WTC11 (cell line): ENCODE measurements at regions not wholly inside any gene's neighbourhood (a gene's known extent, or its start where the extent isn't known, plus 50 kb on each side); places are given as distances from the start of the nearest gene placed in this dataset.

Source experiments
- ATAC-seq: fragments of 200-7000 bp; cut with Tn5 transposase; 2 replicates; pipeline ENCODE4 v1.10.0; 2021; ENCODE audit warnings: mild to moderate bottlenecking, moderate library complexity
- CTCF ChIA-PET: fragments of 300-600 bp; sonication (Branson Sonifier 250); formaldehyde crosslinking; loops from one replicate; lab custom pipeline; 2021; ENCODE audit warnings: antibody characterized with exemption; lab: Charles Lee
- POLR2A ChIA-PET: fragments of 350-600 bp; sonication (Branson Sonifier 250); formaldehyde crosslinking; loops from one replicate; lab custom pipeline; 2021; ENCODE audit warnings: antibody characterized with exemption; lab: Charles Lee
- DNase-seq: peaks from one replicate; pipeline ENCODE4 v3.0.0; 2021; ENCODE audit warnings: low spot score
- H3K27ac Mint-ChIP-seq: 2 replicates; pipeline ENCODE4 v1.8.0; 2021; ENCODE audit warnings: mixed read lengths
- H3K27me3 Mint-ChIP-seq: 2 replicates; pipeline ENCODE4 v1.8.0; 2021; ENCODE audit warnings: low read depth, mild to moderate bottlenecking, moderate library complexity, mixed read lengths
- H3K36me3 Mint-ChIP-seq: 2 replicates; pipeline ENCODE4 v1.8.0; 2021; ENCODE audit warnings: mixed read lengths
- H3K4me1 Mint-ChIP-seq: 2 replicates; pipeline ENCODE4 v1.8.0; 2022; ENCODE audit warnings: mixed read lengths
- H3K4me3 Mint-ChIP-seq: 2 replicates; pipeline ENCODE4 v1.8.0; 2021; ENCODE audit warnings: mild to moderate bottlenecking, moderate library complexity, mixed read lengths
- H3K9me3 Mint-ChIP-seq: 2 replicates; pipeline ENCODE4 v1.8.0; 2021; ENCODE audit warnings: mixed read lengths
- ARID4B ChIP-seq: sonication (generic); formaldehyde crosslinking; IDR thresholded peaks from 2 replicates; pipeline ENCODE4 v1.8.0; 2023; ENCODE audit warnings: missing genetic modification reagents, mild to moderate bottlenecking, borderline replicate concordance
- ATF6 ChIP-seq: sonication (generic); formaldehyde crosslinking; IDR thresholded peaks from 2 replicates; pipeline ENCODE4 v1.8.1; 2023; ENCODE audit warnings: mild to moderate bottlenecking, missing genetic modification reagents
- CREB1 ChIP-seq: sonication (generic); formaldehyde crosslinking; IDR thresholded peaks from 2 replicates; pipeline ENCODE4 v1.8.0; 2023; ENCODE audit warnings: mild to moderate bottlenecking, missing genetic modification reagents
- CREM ChIP-seq: sonication (generic); formaldehyde crosslinking; IDR thresholded peaks from 2 replicates; pipeline ENCODE4 v1.8.1; 2022; ENCODE audit warnings: mild to moderate bottlenecking, missing genetic modification reagents, moderate library complexity
- E2F1 ChIP-seq: sonication (generic); formaldehyde crosslinking; IDR thresholded peaks from 2 replicates; pipeline ENCODE4 v1.8.0; 2022; ENCODE audit warnings: mild to moderate bottlenecking, missing genetic modification reagents
- EMX1 ChIP-seq: fragments of 250-450 bp; sonication (Bioruptor Pico); IDR thresholded peaks from 2 replicates; pipeline ENCODE4 v1.8.0; 2021; ENCODE audit warnings: mild to moderate bottlenecking
- ESRRA ChIP-seq: sonication (generic); formaldehyde crosslinking; IDR thresholded peaks from 2 replicates; pipeline ENCODE4 v1.8.1; 2022; ENCODE audit warnings: mild to moderate bottlenecking, missing genetic modification reagents, borderline replicate concordance
- FOXJ3 ChIP-seq: sonication (generic); formaldehyde crosslinking; IDR thresholded peaks from 2 replicates; pipeline ENCODE4 v1.9.0; 2021; ENCODE audit warnings: missing genetic modification reagents, mild to moderate bottlenecking, borderline replicate concordance
- FOXP4 ChIP-seq: sonication (generic); formaldehyde crosslinking; IDR thresholded peaks from 2 replicates; pipeline ENCODE4 v1.8.0; 2022; ENCODE audit warnings: mild to moderate bottlenecking, missing genetic modification reagents
- GABPB1 ChIP-seq: sonication (generic); formaldehyde crosslinking; IDR thresholded peaks from 2 replicates; pipeline ENCODE4 v1.8.1; 2023; ENCODE audit warnings: mild to moderate bottlenecking, missing genetic modification reagents
- HMGXB4 ChIP-seq: sonication (generic); formaldehyde crosslinking; IDR thresholded peaks from 2 replicates; pipeline ENCODE4 v1.8.1; 2023; ENCODE audit warnings: mild to moderate bottlenecking, moderate library complexity, missing genetic modification reagents
- MYBL2 ChIP-seq: sonication (generic); formaldehyde crosslinking; IDR thresholded peaks from 2 replicates; pipeline ENCODE4 v1.8.1; 2023; ENCODE audit warnings: mild to moderate bottlenecking, moderate library complexity, missing genetic modification reagents
- NFYB ChIP-seq: sonication (generic); formaldehyde crosslinking; conservative IDR thresholded peaks from 2 replicates; pipeline ENCODE4 v1.8.0; 2022; ENCODE audit warnings: low read depth, missing genetic modification reagents
- STAT6 ChIP-seq: sonication (generic); formaldehyde crosslinking; conservative IDR thresholded peaks from 2 replicates; pipeline ENCODE4 v1.8.1; 2023; ENCODE audit warnings: mild to moderate bottlenecking, low read depth, missing genetic modification reagents, moderate library complexity
- USF2 ChIP-seq: sonication (generic); formaldehyde crosslinking; IDR thresholded peaks from 2 replicates; pipeline ENCODE4 v1.8.1; 2023; ENCODE audit warnings: mild to moderate bottlenecking, missing genetic modification reagents, moderate library complexity
- ZNF425 ChIP-seq: fragments of 250-450 bp; sonication (Bioruptor Pico); conservative IDR thresholded peaks from 2 replicates; pipeline ENCODE4 v1.9.0; 2021; ENCODE audit warnings: mild to moderate bottlenecking

- H3K4me3 Mint-ChIP-seq, result 0 out of 2 replicates have a peak overlapping the region, but pooled peaks have one; percentile 1
- DNase-seq (no peak), ATAC-seq (peak; percentile 92)
- H3K4me1 Mint-ChIP-seq, result peaks cover 41% of the 10 kb centered on the region
- TF ChIP-seq CREM (no peak), ARID4B (no peak), CREB1 (CRISPR knock-in tag) (no peak), NFYB (CRISPR knock-in tag) (no peak), EMX1 (CRISPR knock-in tag) (no peak), HMGXB4 (CRISPR knock-in tag) (no peak), E2F1 (no peak), ESRRA (no peak), FOXP4 (CRISPR knock-in tag) (no peak), GABPB1 (CRISPR knock-in tag) (no peak)
- H3K36me3 Mint-ChIP-seq, result peaks cover 20% of the 10 kb centered on the region
- H3K9me3 Mint-ChIP-seq, result peaks cover 23% of the 10 kb centered on the region
- ChIA-PET POLR2A (no interaction called here), CTCF (interaction anchor here (1.0 kb wide), 1 partner anchor 36 kb away, joined by 6 read pairs; no protein-coding TSS in a partner anchor)
- H3K27ac Mint-ChIP-seq, result peak overlapping the region; percentile 95
- peaks cover 3% of the 10 kb centered on the region for H3K27me3 Mint-ChIP-seq
These were observed 168.4 kb upstream of the NHS start for GRCh38 chrX:17206584-17206983.

GRCh38 chrX:17214962-17215361, 160.0 kb upstream of the NHS start:
- no peaks in the 10 kb centered on the region; the same call in 1 of the 2 replicates for H3K27me3 Mint-ChIP-seq
- ATAC-seq (no peak), DNase-seq (no peak)
- no peak overlapping the region for H3K4me3 Mint-ChIP-seq
- POLR2A ChIA-PET, result no interaction called here
- CTCF ChIA-PET, result no interaction called here
- peaks cover 23% of the 10 kb centered on the region for H3K36me3 Mint-ChIP-seq
- H3K4me1 Mint-ChIP-seq, result no peaks in the 10 kb centered on the region
- H3K27ac Mint-ChIP-seq, result no peak overlapping the region
- H3K9me3 Mint-ChIP-seq, result peaks cover 36% of the 10 kb centered on the region
- TF ChIP-seq MYBL2, result no peak
- no peak for TF ChIP-seq FOXJ3 (CRISPR knock-in tag)
- no peak for TF ChIP-seq USF2 (CRISPR knock-in tag)
- TF ChIP-seq STAT6 (CRISPR knock-in tag), result no peak
- TF ChIP-seq ZNF425, result no peak
- TF ChIP-seq ATF6 (CRISPR knock-in tag), result no peak
